ENCODE measurements at regions not wholly inside any gene's neighbourhood (a gene's known extent, or its start where the extent isn't known, plus 50 kb on each side); places are given as distances from the start of the nearest gene placed in this dataset.

DNA sequence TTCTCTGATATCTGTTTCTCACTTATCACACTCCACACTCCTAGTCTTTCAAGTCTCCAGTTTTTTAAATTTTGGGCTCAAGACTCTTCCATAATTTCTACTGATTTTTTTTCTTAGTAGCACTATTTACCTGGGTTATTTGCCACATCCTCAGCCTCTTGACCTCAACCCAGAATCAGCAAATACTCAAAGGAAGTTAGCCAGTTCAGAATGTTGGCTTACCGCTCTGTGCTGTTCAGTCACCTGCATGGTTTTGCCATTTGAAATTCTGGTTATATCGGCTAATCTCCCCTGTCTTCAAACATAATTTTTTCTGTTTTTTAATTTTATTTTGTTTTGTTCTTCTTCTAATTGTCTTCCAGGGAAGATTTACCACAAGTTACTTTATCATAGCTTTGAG lies 412.6 kb downstream of the PTH2R start (continued):
- TF ChIP-seq, protein P1, sequence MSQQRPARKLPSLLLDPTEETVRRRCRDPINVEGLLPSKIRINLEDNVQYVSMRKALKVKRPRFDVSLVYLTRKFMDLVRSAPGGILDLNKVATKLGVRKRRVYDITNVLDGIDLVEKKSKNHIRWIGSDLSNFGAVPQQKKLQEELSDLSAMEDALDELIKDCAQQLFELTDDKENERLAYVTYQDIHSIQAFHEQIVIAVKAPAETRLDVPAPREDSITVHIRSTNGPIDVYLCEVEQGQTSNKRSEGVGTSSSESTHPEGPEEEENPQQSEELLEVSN (IDR thresholded peaks at IDR 0.05) = no peak
- TF ChIP-seq CTBP2 (IDR thresholded peaks at IDR 0.05; ENCODE audit: borderline replicate concordance, insufficient read depth, insufficient read length, low read length) = no peak
- no peak for TF ChIP-seq YY1 (IDR thresholded peaks at IDR 0.05; ENCODE audit: low read depth, low read length)
